ENCODE measurements at regions not wholly inside any gene's neighbourhood (a gene's known extent, or its start where the extent isn't known, plus 50 kb on each side); places are given as distances from the start of the nearest gene placed in this dataset.

- DNase-seq = peak in 2 of 5 donors; percentile 7 to 10
- Histone ChIP-seq H3K4me3 (ENCODE audit: low read length in 3 of 3) (no peak overlapping the region), H3K9me3 (ENCODE audit: control insufficient read depth in 2 of 3, insufficient read depth in 1 of 3, low read length in 3 of 3) (no peaks in the 10 kb centered on the region), H3K4me1 (ENCODE audit: control insufficient read depth in 2 of 3, insufficient read depth in 2 of 3, low read depth in 1 of 3, low read length in 3 of 3) (no peaks in the 10 kb centered on the region), H3K36me3 (ENCODE audit: control insufficient read depth in 2 of 3, insufficient read depth in 3 of 3, low read length in 3 of 3) (no peaks in the 10 kb centered on the region), H3K9ac (ENCODE audit: low read length in 3 of 3) (no peak overlapping the region), H3K27ac (ENCODE audit: low read depth in 2 of 2, low read length in 2 of 2) (no peak overlapping the region), H3K27me3 (ENCODE audit: control insufficient read depth, insufficient read depth, low read length) (no peaks in the 10 kb centered on the region)
- FAIRE-seq = no peak
- intact Hi-C loops (cut with DNase I) = no loop called here
- TF ChIP-seq CTCF (IDR thresholded peaks at IDR 0.05; ENCODE audit: borderline replicate concordance, extremely low read depth, insufficient read depth) = no peak
Observed at GRCh38 chr4:116357758-116358157, 727.6 kb downstream of the TRAM1L1 start.

GRCh38 chr4:116346750-116347149 is 738.6 kb downstream of the TRAM1L1 start:
- Histone ChIP-seq H3K9ac (ENCODE audit: low read length in 3 of 3) (no peak overlapping the region), H3K36me3 (ENCODE audit: control insufficient read depth in 2 of 3, insufficient read depth in 3 of 3, low read length in 3 of 3) (no peaks in the 10 kb centered on the region), H3K27me3 (ENCODE audit: control insufficient read depth, insufficient read depth, low read length) (no peaks in the 10 kb centered on the region), H3K4me1 (ENCODE audit: control insufficient read depth in 2 of 3, insufficient read depth in 2 of 3, low read depth in 1 of 3, low read length in 3 of 3) (no peaks in the 10 kb centered on the region), H3K4me3 (ENCODE audit: low read length in 3 of 3) (no peak overlapping the region), H3K27ac (ENCODE audit: low read depth in 2 of 2, low read length in 2 of 2) (no peak overlapping the region), H3K9me3 (ENCODE audit: control insufficient read depth in 2 of 3, insufficient read depth in 1 of 3, low read length in 3 of 3) (no peaks in the 10 kb centered on the region)
- FAIRE-seq = no peak
- intact Hi-C loops (cut with DNase I) = no loop called here
- TF ChIP-seq CTCF (IDR thresholded peaks at IDR 0.05; ENCODE audit: borderline replicate concordance, extremely low read depth, insufficient read depth) = no peak
- no peak for DNase-seq

- intact Hi-C loops (cut with DNase I) = no loop called here
- Histone ChIP-seq H3K4me3 (ENCODE audit: low read length in 3 of 3) (no peak overlapping the region), H3K36me3 (ENCODE audit: control insufficient read depth in 2 of 3, insufficient read depth in 3 of 3, low read length in 3 of 3) (no peaks in the 10 kb centered on the region), H3K27me3 (ENCODE audit: control insufficient read depth, insufficient read depth, low read length) (no peaks in the 10 kb centered on the region), H3K9me3 (ENCODE audit: control insufficient read depth in 2 of 3, insufficient read depth in 1 of 3, low read length in 3 of 3) (no peaks in the 10 kb centered on the region), H3K9ac (ENCODE audit: low read length in 3 of 3) (no peak overlapping the region), H3K4me1 (ENCODE audit: control insufficient read depth in 2 of 3, insufficient read depth in 2 of 3, low read depth in 1 of 3, low read length in 3 of 3) (no peaks in the 10 kb centered on the region), H3K27ac (ENCODE audit: low read depth in 2 of 2, low read length in 2 of 2) (no peak overlapping the region)
- FAIRE-seq (no peak), DNase-seq (no peak)
- TF ChIP-seq CTCF (IDR thresholded peaks at IDR 0.05; ENCODE audit: borderline replicate concordance, extremely low read depth, insufficient read depth) = no peak
Observed at GRCh38 chr4:116343809-116344208, 741.6 kb downstream of the TRAM1L1 start.

GRCh38 chr4:116342143-116342542 is 743.2 kb downstream of the TRAM1L1 start:
- intact Hi-C loops (cut with DNase I) = no loop called here
- Histone ChIP-seq H3K9me3 (ENCODE audit: control insufficient read depth in 2 of 3, insufficient read depth in 1 of 3, low read length in 3 of 3) (no peaks in the 10 kb centered on the region), H3K4me1 (ENCODE audit: control insufficient read depth in 2 of 3, insufficient read depth in 2 of 3, low read depth in 1 of 3, low read length in 3 of 3) (no peaks in the 10 kb centered on the region), H3K4me3 (ENCODE audit: low read length in 3 of 3) (no peak overlapping the region), H3K27ac (ENCODE audit: low read depth in 2 of 2, low read length in 2 of 2) (no peak overlapping the region), H3K36me3 (ENCODE audit: control insufficient read depth in 2 of 3, insufficient read depth in 3 of 3, low read length in 3 of 3) (no peaks in the 10 kb centered on the region), H3K9ac (ENCODE audit: low read length in 3 of 3) (no peak overlapping the region), H3K27me3 (ENCODE audit: control insufficient read depth, insufficient read depth, low read length) (no peaks in the 10 kb centered on the region)
- FAIRE-seq (no peak), DNase-seq (no peak)
- TF ChIP-seq CTCF (IDR thresholded peaks at IDR 0.05; ENCODE audit: borderline replicate concordance, extremely low read depth, insufficient read depth) = no peak

Data from kidney (tissue), 13 donors.